BLaER1 treated with 17β-estradiol and CSF1 and Interleukin-3, amounts not matched to agents 10 nM and 100 nM (cell line): ENCODE measurements at regions not wholly inside any gene's neighbourhood (a gene's known extent, or its start where the extent isn't known, plus 50 kb on each side); places are given as distances from the start of the nearest gene placed in this dataset.

ENCODE experiments used
- H3K27ac ChIP-seq, 11 experiments: shearing (Covaris generic); formaldehyde crosslinking; 2 replicates each; pipeline ENCODE4 v1.8.1; 2022
- H3K27me3 ChIP-seq, 11 experiments: shearing (Covaris generic); formaldehyde crosslinking; 2 replicates each; pipeline ENCODE4 v1.8.1; 2022
- H3K36me3 ChIP-seq, 11 experiments: shearing (Covaris generic); formaldehyde crosslinking; 2 replicates each; pipeline ENCODE4 v1.8.1; 2022
- H3K4me1 ChIP-seq, 10 experiments: shearing (Covaris generic); formaldehyde crosslinking; 2 replicates each; pipeline ENCODE4 v1.8.1; 2022
- H3K4me2 ChIP-seq, 11 experiments: shearing (Covaris generic); formaldehyde crosslinking; 2 replicates each; pipeline ENCODE4 v1.8.1; 2022
- H3K4me3 ChIP-seq, 10 experiments: shearing (Covaris generic); formaldehyde crosslinking; 2 replicates each; pipeline ENCODE4 v1.8.1; 2022
- H3K9ac ChIP-seq, 11 experiments: shearing (Covaris generic); formaldehyde crosslinking; 2 replicates each; pipeline ENCODE4 v1.8.1; 2022
- H3K9me3 ChIP-seq, 11 experiments: shearing (Covaris generic); formaldehyde crosslinking; replicated peaks in 1 of 11; 2 replicates each; pipeline ENCODE4 v1.8.1; 2022
- H4K20me1 ChIP-seq, 11 experiments: shearing (Covaris generic); formaldehyde crosslinking; 2 replicates each; pipeline ENCODE4 v1.8.1; 2022
- Cebpa-rat ChIP-seq, 11 experiments: shearing (Covaris generic); IDR thresholded peaks; 2 replicates each; pipeline ENCODE4 v1.8.1; 2022

GRCh38 chr11:104658177-104658576 is 240.1 kb downstream of the CASP12 start:
- TF ChIP-seq Cebpa-rat (IDR thresholded peaks at IDR 0.05): no peak
- Histone ChIP-seq H3K4me1 (no peaks in the 10 kb centered on the region), H4K20me1 (no peaks in the 10 kb centered on the region), H3K36me3 (no peaks in the 10 kb centered on the region), H3K4me3 (no peak overlapping the region), H3K27ac (no peak overlapping the region), H3K27me3 (no peaks in the 10 kb centered on the region), H3K4me2 (no peak overlapping the region), H3K9ac (no peak overlapping the region), H3K9me3 (0 out of 22 replicates have a peak, but pooled peaks cover 0 to 5% (median 0%) of the 10 kb centered on the region in 11 experiments)

GRCh38 chr11:104657083-104657482 is 241.2 kb downstream of the CASP12 start:
- H4K20me1 ChIP-seq: no peaks in the 10 kb centered on the region
- 0 out of 22 replicates have a peak, but pooled peaks cover 0 to 5% (median 0%) of the 10 kb centered on the region in 11 experiments for H3K9me3 ChIP-seq
- H3K4me1 ChIP-seq: no peaks in the 10 kb centered on the region
- no peak for TF ChIP-seq Cebpa-rat (IDR thresholded peaks at IDR 0.05)
- H3K27me3 ChIP-seq: no peaks in the 10 kb centered on the region
- H3K36me3 ChIP-seq: no peaks in the 10 kb centered on the region
- no peak overlapping the region for H3K27ac ChIP-seq
- no peak overlapping the region for H3K9ac ChIP-seq
- no peak overlapping the region for H3K4me3 ChIP-seq
- H3K4me2 ChIP-seq: no peak overlapping the region

GRCh38 chr11:104655066-104655465 is 243.2 kb downstream of the CASP12 start:
- H3K4me1 ChIP-seq: no peaks in the 10 kb centered on the region
- no peak for TF ChIP-seq Cebpa-rat (IDR thresholded peaks at IDR 0.05)
- H3K9me3 ChIP-seq: peaks cover 9 to 20% (median 11%) of the 10 kb centered on the region in 11 experiments
- H3K4me2 ChIP-seq: no peak overlapping the region
- no peak overlapping the region for H3K4me3 ChIP-seq
- no peaks in the 10 kb centered on the region for H3K36me3 ChIP-seq
- no peak overlapping the region for H3K27ac ChIP-seq
- H3K27me3 ChIP-seq: no peaks in the 10 kb centered on the region
- no peaks in the 10 kb centered on the region for H4K20me1 ChIP-seq
- H3K9ac ChIP-seq: no peak overlapping the region

GRCh38 chr11:104654181-104654813 is 244.0 kb downstream of the CASP12 start:
- Histone ChIP-seq H3K4me1 (no peaks in the 10 kb centered on the region), H3K9ac (no peak overlapping the region), H3K9me3 (peaks cover 13 to 20% (median 15%) of the 10 kb centered on the region in 11 experiments), H3K4me2 (no peak overlapping the region), H3K4me3 (no peak overlapping the region), H3K27ac (no peak overlapping the region), H3K36me3 (no peaks in the 10 kb centered on the region), H3K27me3 (no peaks in the 10 kb centered on the region), H4K20me1 (no peaks in the 10 kb centered on the region)
- TF ChIP-seq Cebpa-rat (IDR thresholded peaks at IDR 0.05): no peak

- H3K27ac ChIP-seq: no peak overlapping the region
- no peak overlapping the region for H3K4me3 ChIP-seq
- H3K4me2 ChIP-seq: no peak overlapping the region
These were observed 244.9 kb downstream of the CASP12 start for GRCh38 chr11:104653407-104653806.

GRCh38 chr11:104652996-104653395 is 245.3 kb downstream of the CASP12 start:
- H3K4me2 ChIP-seq: no peak overlapping the region

More at GRCh38 chr11:104653407-104653806, 244.9 kb downstream of the CASP12 start:
- H3K27me3 ChIP-seq: no peaks in the 10 kb centered on the region
- no peak overlapping the region for H3K9ac ChIP-seq
- TF ChIP-seq Cebpa-rat (IDR thresholded peaks at IDR 0.05): no peak
- no peaks in the 10 kb centered on the region for H4K20me1 ChIP-seq
- H3K4me1 ChIP-seq: peaks cover 0 to 5% (median 0%) of the 10 kb centered on the region in 10 experiments; a peak in 2 of 20 replicates
- H3K36me3 ChIP-seq: no peaks in the 10 kb centered on the region
- H3K9me3 ChIP-seq: peaks cover 13 to 20% (median 15%) of the 10 kb centered on the region in 11 experiments

GRCh38 chr11:104650234-104650633 is 248.0 kb downstream of the CASP12 start:
- TF ChIP-seq Cebpa-rat (IDR thresholded peaks at IDR 0.05): no peak
- Histone ChIP-seq H3K9me3 (peaks cover 13 to 20% (median 15%) of the 10 kb centered on the region in 11 experiments), H3K9ac (no peak overlapping the region)

More at GRCh38 chr11:104652996-104653395, 245.3 kb downstream of the CASP12 start:
- H3K36me3 ChIP-seq: no peaks in the 10 kb centered on the region
- no peaks in the 10 kb centered on the region for H3K27me3 ChIP-seq
- H4K20me1 ChIP-seq: no peaks in the 10 kb centered on the region
- no peak overlapping the region for H3K27ac ChIP-seq
- no peak overlapping the region for H3K9ac ChIP-seq
- H3K4me1 ChIP-seq: peaks cover 0 to 5% (median 0%) of the 10 kb centered on the region in 10 experiments; a peak in 2 of 20 replicates
- H3K9me3 ChIP-seq: peaks cover 13 to 20% (median 15%) of the 10 kb centered on the region in 11 experiments
- no peak for TF ChIP-seq Cebpa-rat (IDR thresholded peaks at IDR 0.05)
- no peak overlapping the region for H3K4me3 ChIP-seq

GRCh38 chr11:104649002-104649401 is 249.3 kb downstream of the CASP12 start:
- Histone ChIP-seq H3K36me3 (no peaks in the 10 kb centered on the region), H3K4me2 (no peak overlapping the region), H3K9ac (no peak overlapping the region), H3K4me1 (peaks cover 0 to 5% (median 0%) of the 10 kb centered on the region in 10 experiments; a peak in 2 of 20 replicates), H4K20me1 (no peaks in the 10 kb centered on the region), H3K4me3 (no peak overlapping the region), H3K9me3 (peaks cover 13 to 20% (median 15%) of the 10 kb centered on the region in 11 experiments), H3K27me3 (no peaks in the 10 kb centered on the region), H3K27ac (no peak overlapping the region)
- TF ChIP-seq Cebpa-rat (IDR thresholded peaks at IDR 0.05): no peak

More at GRCh38 chr11:104650234-104650633, 248.0 kb downstream of the CASP12 start:
- H3K4me1 ChIP-seq: peaks cover 0 to 5% (median 0%) of the 10 kb centered on the region in 10 experiments; a peak in 2 of 20 replicates
- no peak overlapping the region for H3K4me3 ChIP-seq
- H3K27me3 ChIP-seq: no peaks in the 10 kb centered on the region
- no peak overlapping the region for H3K4me2 ChIP-seq
- H3K36me3 ChIP-seq: no peaks in the 10 kb centered on the region
- no peaks in the 10 kb centered on the region for H4K20me1 ChIP-seq
- H3K27ac ChIP-seq: no peak overlapping the region

GRCh38 chr11:104645261-104646222 is 252.7 kb downstream of the CASP12 start:
- no peak overlapping the region for H3K9ac ChIP-seq
- H3K27me3 ChIP-seq: no peaks in the 10 kb centered on the region
- H3K27ac ChIP-seq: no peak overlapping the region
- TF ChIP-seq Cebpa-rat (IDR thresholded peaks at IDR 0.05): no peak
- no peak overlapping the region for H3K4me2 ChIP-seq
- no peaks in the 10 kb centered on the region for H4K20me1 ChIP-seq
- no peak overlapping the region for H3K4me3 ChIP-seq
- H3K36me3 ChIP-seq: no peaks in the 10 kb centered on the region
- H3K9me3 ChIP-seq: peaks cover 5 to 10% (median 9%) of the 10 kb centered on the region in 11 experiments
- H3K4me1 ChIP-seq: peaks cover 0 to 5% (median 0%) of the 10 kb centered on the region in 10 experiments; a peak in 2 of 20 replicates
